ENCODE measurements at regions not wholly inside any gene's neighbourhood (a gene's known extent, or its start where the extent isn't known, plus 50 kb on each side); places are given as distances from the start of the nearest gene placed in this dataset.

DNA sequence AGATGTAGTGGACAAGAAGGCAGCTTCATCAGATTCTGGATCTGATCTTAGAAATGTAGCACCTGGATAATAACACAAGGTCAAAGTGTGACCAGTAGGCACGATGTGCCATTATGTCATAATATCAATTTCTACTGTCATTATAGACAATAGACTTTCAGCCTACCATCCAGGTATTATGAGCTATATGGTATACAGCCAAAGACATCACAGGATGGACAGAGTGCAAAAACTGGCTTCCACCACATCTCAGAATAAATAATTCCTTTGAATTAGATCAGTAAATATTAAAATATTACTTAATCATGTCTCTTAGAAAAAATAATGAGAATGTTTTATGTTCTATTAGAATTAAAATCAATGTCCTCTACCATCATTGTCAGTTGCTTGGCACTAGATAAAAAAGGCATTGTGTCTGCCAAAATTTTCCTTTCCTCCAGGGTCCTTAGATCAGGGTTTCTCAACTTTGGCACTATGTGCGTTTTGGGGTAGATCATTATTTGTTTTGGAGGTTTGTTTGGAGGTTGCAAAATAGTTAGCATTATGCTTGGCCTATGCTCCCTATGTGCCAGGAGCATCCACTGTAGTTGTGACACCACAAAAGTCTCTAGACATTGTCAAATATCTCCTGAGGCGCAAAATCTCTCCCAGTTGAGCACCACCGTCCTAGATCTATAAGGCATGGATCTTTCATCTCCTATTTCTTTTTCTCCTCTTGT is 86.7 kb upstream of the NRIP1 start:
- Histone ChIP-seq H3K79me2 (ENCODE audit: control insufficient read depth, insufficient read depth, low read length) (no peaks in the 10 kb centered on the region), H3K9me3 (replicated peaks; ENCODE audit: control insufficient read depth, insufficient read depth, low read length) (no peaks in the 10 kb centered on the region; the same call in 2 of the 3 replicates), H3K27ac (ENCODE audit: control insufficient read depth, insufficient read depth) (no peak overlapping the region), H3K4me1 (ENCODE audit: control insufficient read depth, insufficient read depth, low read length) (no peaks in the 10 kb centered on the region), H2AFZ (ENCODE audit: control insufficient read depth, low read depth, low read length) (no peak overlapping the region), H4K20me1 (ENCODE audit: control insufficient read depth, insufficient read depth) (no peaks in the 10 kb centered on the region), H3K4me3 (no peak overlapping the region), H3K9ac (ENCODE audit: control insufficient read depth, insufficient read depth, low read length) (no peak overlapping the region), H3K4me2 (ENCODE audit: control insufficient read depth, insufficient read depth) (no peak overlapping the region), H3K27me3 (replicated peaks in 1 of 2; ENCODE audit: control insufficient read depth in 2 of 2, insufficient read depth in 2 of 2, low read length in 1 of 2) (no peaks in the 10 kb centered on the region), H3K36me3 (ENCODE audit: control insufficient read depth in 2 of 2, insufficient read depth in 2 of 2, low read length in 1 of 2) (no peaks in the 10 kb centered on the region)
- ChIA-PET RAD21 (ENCODE audit: unreplicated experiment) (no interaction called here), SMC1A (ENCODE audit: uncharacterized antibody, unreplicated experiment) (interaction anchor here (1.3 kb wide), 1 partner anchor 14 kb away, joined by 3 read pairs; no protein-coding TSS in a partner anchor), POLR2A (no interaction called here), CTCF (interaction anchor here (1.2 kb wide), 1 partner anchor 288 kb away, joined by 3 read pairs; no protein-coding TSS in a partner anchor)
- TF ChIP-seq NR2F1 (conservative IDR thresholded peaks at IDR 0.05): no peak
- no peak for TF ChIP-seq SMARCA5 (IDR thresholded peaks at IDR 0.05)
- TF ChIP-seq, protein P1, sequence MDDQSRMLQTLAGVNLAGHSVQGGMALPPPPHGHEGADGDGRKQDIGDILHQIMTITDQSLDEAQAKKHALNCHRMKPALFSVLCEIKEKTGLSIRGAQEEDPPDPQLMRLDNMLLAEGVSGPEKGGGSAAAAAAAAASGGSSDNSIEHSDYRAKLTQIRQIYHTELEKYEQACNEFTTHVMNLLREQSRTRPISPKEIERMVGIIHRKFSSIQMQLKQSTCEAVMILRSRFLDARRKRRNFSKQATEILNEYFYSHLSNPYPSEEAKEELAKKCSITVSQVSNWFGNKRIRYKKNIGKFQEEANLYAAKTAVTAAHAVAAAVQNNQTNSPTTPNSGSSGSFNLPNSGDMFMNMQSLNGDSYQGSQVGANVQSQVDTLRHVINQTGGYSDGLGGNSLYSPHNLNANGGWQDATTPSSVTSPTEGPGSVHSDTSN (IDR thresholded peaks at IDR 0.05; ENCODE audit: insufficient replicate concordance, low read depth, low read length): no peak
- TF ChIP-seq YBX1 (IDR thresholded peaks at IDR 0.05): no peak
- TF ChIP-seq, protein P2, sequence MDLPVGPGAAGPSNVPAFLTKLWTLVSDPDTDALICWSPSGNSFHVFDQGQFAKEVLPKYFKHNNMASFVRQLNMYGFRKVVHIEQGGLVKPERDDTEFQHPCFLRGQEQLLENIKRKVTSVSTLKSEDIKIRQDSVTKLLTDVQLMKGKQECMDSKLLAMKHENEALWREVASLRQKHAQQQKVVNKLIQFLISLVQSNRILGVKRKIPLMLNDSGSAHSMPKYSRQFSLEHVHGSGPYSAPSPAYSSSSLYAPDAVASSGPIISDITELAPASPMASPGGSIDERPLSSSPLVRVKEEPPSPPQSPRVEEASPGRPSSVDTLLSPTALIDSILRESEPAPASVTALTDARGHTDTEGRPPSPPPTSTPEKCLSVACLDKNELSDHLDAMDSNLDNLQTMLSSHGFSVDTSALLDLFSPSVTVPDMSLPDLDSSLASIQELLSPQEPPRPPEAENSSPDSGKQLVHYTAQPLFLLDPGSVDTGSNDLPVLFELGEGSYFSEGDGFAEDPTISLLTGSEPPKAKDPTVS (IDR thresholded peaks at IDR 0.05; ENCODE audit: low read depth, low read length): no peak
- no peak for TF ChIP-seq POLR2AphosphoS5 (IDR thresholded peaks at IDR 0.05; ENCODE audit: low read length)
- FAIRE-seq (no peak), ATAC-seq (no peak), DNase-seq (ENCODE audit: low read depth, low spot score) (no peak)
- in situ Hi-C loops (cut with MboI): no loop called here
- intact Hi-C loops (cut with micrococcal nuclease; ENCODE audit: unreplicated experiment): no loop called here
- no TSS peak for BruUV-seq (replicated peaks)
- WGBS (ENCODE audit: insufficient coverage, insufficient replicate concordance, low lambda C conversion rate, missing lambda C conversion rate): 12% methylated on average over 4 of the region's 4 CpGs
